ENCODE measurements at regions not wholly inside any gene's neighbourhood (a gene's known extent, or its start where the extent isn't known, plus 50 kb on each side); places are given as distances from the start of the nearest gene placed in this dataset.

GRCh38 chr4:38582445-38582844 is 81.6 kb upstream of the KLF3 start:
- no peak for DNase-seq (ENCODE audit: low read depth)
- TF ChIP-seq, protein P1, sequence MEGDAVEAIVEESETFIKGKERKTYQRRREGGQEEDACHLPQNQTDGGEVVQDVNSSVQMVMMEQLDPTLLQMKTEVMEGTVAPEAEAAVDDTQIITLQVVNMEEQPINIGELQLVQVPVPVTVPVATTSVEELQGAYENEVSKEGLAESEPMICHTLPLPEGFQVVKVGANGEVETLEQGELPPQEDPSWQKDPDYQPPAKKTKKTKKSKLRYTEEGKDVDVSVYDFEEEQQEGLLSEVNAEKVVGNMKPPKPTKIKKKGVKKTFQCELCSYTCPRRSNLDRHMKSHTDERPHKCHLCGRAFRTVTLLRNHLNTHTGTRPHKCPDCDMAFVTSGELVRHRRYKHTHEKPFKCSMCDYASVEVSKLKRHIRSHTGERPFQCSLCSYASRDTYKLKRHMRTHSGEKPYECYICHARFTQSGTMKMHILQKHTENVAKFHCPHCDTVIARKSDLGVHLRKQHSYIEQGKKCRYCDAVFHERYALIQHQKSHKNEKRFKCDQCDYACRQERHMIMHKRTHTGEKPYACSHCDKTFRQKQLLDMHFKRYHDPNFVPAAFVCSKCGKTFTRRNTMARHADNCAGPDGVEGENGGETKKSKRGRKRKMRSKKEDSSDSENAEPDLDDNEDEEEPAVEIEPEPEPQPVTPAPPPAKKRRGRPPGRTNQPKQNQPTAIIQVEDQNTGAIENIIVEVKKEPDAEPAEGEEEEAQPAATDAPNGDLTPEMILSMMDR (conservative IDR thresholded peaks at IDR 0.05; ENCODE audit: low read length), result no peak
- no peak overlapping the region for H3K4me3 ChIP-seq (ENCODE audit: low read length)

- H3K4me3 ChIP-seq (ENCODE audit: low read length), result no peak overlapping the region
Measured at GRCh38 chr4:38582889-38583470, 81.0 kb upstream of the KLF3 start.

DNA sequence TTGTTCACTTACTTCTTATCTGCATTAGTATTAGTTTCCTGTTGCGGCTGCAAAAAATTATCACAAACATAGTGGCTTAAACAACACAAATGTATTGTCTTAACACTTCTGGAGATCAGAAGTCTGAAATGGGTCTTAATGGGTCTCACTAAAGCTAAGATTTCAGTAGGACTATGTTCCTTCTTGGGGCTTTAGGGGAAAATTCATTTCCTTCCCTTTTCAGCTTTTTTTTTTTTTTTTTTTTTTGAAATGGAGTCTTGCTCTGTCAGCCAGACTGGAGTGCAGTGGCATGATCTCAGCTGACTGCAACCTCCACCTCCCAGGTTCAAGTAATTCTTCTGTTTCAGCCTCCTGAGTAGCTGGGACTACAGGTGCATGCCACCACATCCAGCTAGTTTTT is 78.1 kb upstream of the KLF3 start:
- no peak for DNase-seq (ENCODE audit: low read depth)
- H3K4me3 ChIP-seq (ENCODE audit: low read length), result no peak overlapping the region
- TF ChIP-seq, protein P1 (conservative IDR thresholded peaks at IDR 0.05; ENCODE audit: low read length), result no peak

More at GRCh38 chr4:38582889-38583470, 81.0 kb upstream of the KLF3 start:
- TF ChIP-seq, protein P1 (conservative IDR thresholded peaks at IDR 0.05; ENCODE audit: low read length), result no peak
- DNase-seq (ENCODE audit: low read depth), result no peak

GRCh38 chr4:38587106-38587505 is 76.9 kb upstream of the KLF3 start:
- TF ChIP-seq, protein P1 (conservative IDR thresholded peaks at IDR 0.05; ENCODE audit: low read length), result no peak
- H3K4me3 ChIP-seq (ENCODE audit: low read length), result no peak overlapping the region
- DNase-seq (ENCODE audit: low read depth), result no peak

DNA sequence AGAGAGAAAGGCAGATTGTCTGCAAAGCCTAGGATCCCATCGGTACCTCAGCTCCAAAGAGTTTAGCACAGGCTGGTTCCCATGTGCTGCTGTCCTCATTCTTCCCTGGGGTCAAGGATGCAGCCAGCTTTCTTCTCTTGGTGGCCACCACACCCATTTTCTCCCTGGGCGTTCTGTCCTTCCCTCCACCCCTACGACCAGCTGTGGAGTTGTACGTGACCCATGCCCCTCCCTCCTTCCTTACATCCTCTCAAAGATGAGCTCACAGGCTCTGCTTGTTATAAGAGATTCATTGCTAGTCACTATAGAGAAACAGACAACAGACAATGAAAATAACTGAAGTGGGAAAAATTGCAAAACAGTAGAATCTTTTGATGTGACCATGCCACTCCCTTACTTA is 74.0 kb upstream of the KLF3 start:
- no peak for DNase-seq (ENCODE audit: low read depth)
- TF ChIP-seq, protein P1 (conservative IDR thresholded peaks at IDR 0.05; ENCODE audit: low read length), result no peak
- no peak overlapping the region for H3K4me3 ChIP-seq (ENCODE audit: low read length)

DNA sequence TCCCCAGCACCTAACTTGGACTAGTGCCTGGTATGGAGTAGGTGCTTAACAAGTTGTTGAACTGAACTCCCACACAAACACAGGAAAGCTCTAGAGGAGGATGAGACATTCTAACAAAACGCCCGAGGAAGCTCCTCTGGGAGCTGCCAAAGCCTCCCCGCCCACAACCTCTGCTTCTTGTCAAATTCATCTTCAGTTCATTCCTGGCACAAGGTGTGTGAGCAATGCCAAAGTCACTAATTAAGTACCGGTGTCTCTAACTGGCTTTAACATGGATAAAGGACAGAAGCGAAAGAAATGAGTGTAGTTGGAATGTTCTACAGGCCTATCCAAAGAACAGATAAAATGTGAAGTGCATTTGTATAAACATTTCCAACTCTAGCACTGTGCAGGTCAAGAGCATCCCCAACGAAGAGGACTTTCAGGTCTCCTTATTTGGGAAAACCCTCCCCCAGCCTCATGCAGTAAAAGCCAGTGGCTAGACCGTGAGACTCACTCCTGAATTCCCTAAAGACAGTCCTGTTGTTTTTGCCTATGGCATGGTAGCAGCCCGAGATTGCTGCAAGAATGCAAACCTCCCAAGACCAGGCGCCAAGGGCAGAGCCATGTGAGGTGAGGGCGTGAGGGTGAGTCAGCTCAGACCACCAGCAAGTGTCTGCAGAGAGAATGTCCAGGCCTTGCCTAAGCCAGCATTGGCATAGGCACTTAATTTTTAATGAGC is 72.2 kb upstream of the KLF3 start:
- DNase-seq (ENCODE audit: low read depth), result no peak
- TF ChIP-seq, protein P1 (conservative IDR thresholded peaks at IDR 0.05; ENCODE audit: low read length), result no peak
- H3K4me3 ChIP-seq (ENCODE audit: low read length), result no peak overlapping the region

DNA sequence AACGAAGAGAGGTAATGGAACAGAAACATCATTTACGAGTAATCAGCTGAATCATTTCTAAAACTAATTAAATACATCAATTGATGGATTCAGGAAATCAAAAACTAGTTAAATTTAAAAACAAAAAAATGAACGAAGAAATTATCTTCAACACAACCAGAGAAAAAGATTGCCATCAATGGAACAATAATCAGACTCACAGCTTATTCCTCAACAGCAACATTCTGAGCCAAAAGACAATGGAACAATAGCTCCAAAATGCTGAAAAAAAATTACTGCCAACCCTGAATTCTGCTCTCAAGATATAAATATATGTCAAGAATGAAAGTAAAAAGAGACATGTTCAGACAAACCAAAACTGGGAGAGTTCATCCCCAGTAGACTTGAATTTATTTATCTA is 65.5 kb upstream of the KLF3 start:
- TF ChIP-seq, protein P1 (conservative IDR thresholded peaks at IDR 0.05; ENCODE audit: low read length), result no peak
- H3K4me3 ChIP-seq (ENCODE audit: low read length), result no peak overlapping the region
- DNase-seq (ENCODE audit: low read depth), result no peak

Measured in AG10803 (cell line).